ENCODE measurements at regions not wholly inside any gene's neighbourhood (a gene's known extent, or its start where the extent isn't known, plus 50 kb on each side); places are given as distances from the start of the nearest gene placed in this dataset.

DNA sequence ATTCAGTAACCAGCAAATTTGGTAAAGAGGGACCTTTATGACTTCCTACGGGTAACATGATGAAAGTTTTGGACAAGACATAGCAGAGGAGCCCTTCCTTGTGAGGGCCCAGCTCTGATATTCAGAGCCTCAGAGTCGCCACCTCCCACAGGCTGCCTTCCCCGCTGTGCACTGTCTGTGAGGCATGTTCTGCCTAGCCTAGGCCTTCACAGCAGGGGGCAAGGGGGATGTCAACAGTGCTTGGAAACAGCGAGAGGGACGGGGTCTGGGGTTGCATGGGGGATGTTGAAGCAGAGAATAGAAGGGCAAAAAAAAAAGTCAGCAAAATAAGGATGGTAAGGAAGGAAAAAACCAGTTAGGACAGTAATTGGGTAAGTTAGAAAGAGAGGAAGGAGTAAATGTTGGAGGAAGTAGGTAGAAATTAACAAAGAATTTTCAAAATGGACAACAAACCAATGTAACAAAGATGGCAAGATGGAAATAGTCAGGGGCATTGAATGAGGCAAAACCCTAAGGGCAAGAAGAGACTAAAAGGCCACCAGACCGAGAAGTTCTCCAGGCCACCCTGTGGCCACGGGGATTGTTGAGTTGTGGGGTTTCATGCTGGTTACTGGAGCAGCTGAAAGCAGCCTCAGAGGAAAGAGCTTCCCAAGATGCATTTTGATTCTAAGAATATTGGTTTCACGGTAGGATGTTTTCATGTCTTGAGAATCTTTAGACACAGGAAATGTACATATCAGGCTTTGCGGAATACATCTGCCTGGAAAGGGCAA lies 139.8 kb downstream of the LY86 start:
- no peak overlapping the region for H3K4me3 Mint-ChIP-seq
- DNase-seq: no peak
- H3K27ac Mint-ChIP-seq: no peak overlapping the region
- no peaks in the 10 kb centered on the region for H3K27me3 Mint-ChIP-seq (ENCODE audit: low read depth)
- CTCF ChIA-PET: interaction anchor here (0.6 to 2.1 kb wide), 6 partner anchors 8 to 515 kb away, joined by 3 to 7 read pairs (median 3); no protein-coding TSS in a partner anchor
- peaks cover 6% of the 10 kb centered on the region for H3K4me1 Mint-ChIP-seq (ENCODE audit: low read depth)
- no peaks in the 10 kb centered on the region for H3K9me3 Mint-ChIP-seq
- no peaks in the 10 kb centered on the region for H3K36me3 Mint-ChIP-seq (ENCODE audit: low read depth)
- intact Hi-C loops (cut with micrococcal nuclease): loop anchor here (10.0 kb wide), 1 partner anchor 666 kb away; no protein-coding TSS in a partner anchor

DNA sequence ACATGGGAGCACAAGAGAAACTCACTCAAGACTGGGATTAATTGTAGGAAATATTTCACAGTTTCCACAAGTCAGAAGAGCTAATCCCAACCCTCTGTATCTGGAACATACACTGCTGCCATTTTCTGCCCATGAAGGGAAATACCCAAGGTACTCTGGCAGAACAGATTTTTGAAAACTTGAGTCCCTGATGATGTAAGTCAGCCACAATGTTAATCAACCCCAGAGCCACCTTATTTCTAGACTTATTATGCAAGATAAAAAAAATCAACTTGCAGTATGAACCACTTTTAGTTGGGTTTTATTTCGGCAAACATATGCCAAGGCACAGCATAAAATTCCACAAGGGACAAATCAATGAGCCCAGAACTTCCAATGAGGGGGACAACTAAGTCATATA lies 141.5 kb downstream of the LY86 start:
- Mint-ChIP-seq H3K27me3 (ENCODE audit: low read depth) (peaks cover 5% of the 10 kb centered on the region), H3K27ac (no peak overlapping the region), H3K4me3 (no peak overlapping the region), H3K4me1 (ENCODE audit: low read depth) (peaks cover 2% of the 10 kb centered on the region), H3K9me3 (no peaks in the 10 kb centered on the region), H3K36me3 (ENCODE audit: low read depth) (no peaks in the 10 kb centered on the region)
- intact Hi-C loops (cut with micrococcal nuclease): loop anchor here (10.0 kb wide), 1 partner anchor 665 kb away; no protein-coding TSS in a partner anchor
- CTCF ChIA-PET: interaction anchor here (0.8 to 2.1 kb wide), 2 partner anchors 9 to 514 kb away, joined by 4 to 7 read pairs; no protein-coding TSS in a partner anchor
- DNase-seq: no peak

DNA sequence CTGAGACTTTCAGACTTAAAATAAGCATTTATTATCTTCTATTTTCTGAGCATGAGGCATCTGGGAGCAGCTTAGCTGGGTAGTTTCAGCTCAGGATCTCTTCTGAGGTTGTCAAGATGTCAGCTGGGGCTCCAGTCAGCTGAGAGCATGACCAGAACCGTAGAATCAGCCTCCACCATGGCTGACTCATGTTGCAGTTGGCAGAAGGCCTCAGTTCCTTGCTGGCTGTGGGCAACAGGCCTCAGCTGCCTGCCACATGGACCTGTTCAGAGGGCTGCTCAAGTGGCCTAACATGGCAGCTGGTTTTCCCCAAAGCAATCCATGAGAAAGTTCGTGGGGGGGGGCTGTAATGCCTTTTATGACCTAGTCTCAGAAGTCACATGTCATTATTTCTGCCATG lies 142.3 kb downstream of the LY86 start:
- CTCF ChIA-PET: interaction anchor here (0.5 to 0.6 kb wide), 2 partner anchors 53 to 524 kb away, joined by 3 read pairs; no protein-coding TSS in a partner anchor
- Mint-ChIP-seq H3K36me3 (ENCODE audit: low read depth) (no peaks in the 10 kb centered on the region), H3K9me3 (no peaks in the 10 kb centered on the region), H3K4me1 (ENCODE audit: low read depth) (peaks cover 2% of the 10 kb centered on the region), H3K4me3 (no peak overlapping the region), H3K27me3 (ENCODE audit: low read depth) (peaks cover 5% of the 10 kb centered on the region), H3K27ac (no peak overlapping the region)
- DNase-seq: no peak
- intact Hi-C loops (cut with micrococcal nuclease): no loop called here

DNA sequence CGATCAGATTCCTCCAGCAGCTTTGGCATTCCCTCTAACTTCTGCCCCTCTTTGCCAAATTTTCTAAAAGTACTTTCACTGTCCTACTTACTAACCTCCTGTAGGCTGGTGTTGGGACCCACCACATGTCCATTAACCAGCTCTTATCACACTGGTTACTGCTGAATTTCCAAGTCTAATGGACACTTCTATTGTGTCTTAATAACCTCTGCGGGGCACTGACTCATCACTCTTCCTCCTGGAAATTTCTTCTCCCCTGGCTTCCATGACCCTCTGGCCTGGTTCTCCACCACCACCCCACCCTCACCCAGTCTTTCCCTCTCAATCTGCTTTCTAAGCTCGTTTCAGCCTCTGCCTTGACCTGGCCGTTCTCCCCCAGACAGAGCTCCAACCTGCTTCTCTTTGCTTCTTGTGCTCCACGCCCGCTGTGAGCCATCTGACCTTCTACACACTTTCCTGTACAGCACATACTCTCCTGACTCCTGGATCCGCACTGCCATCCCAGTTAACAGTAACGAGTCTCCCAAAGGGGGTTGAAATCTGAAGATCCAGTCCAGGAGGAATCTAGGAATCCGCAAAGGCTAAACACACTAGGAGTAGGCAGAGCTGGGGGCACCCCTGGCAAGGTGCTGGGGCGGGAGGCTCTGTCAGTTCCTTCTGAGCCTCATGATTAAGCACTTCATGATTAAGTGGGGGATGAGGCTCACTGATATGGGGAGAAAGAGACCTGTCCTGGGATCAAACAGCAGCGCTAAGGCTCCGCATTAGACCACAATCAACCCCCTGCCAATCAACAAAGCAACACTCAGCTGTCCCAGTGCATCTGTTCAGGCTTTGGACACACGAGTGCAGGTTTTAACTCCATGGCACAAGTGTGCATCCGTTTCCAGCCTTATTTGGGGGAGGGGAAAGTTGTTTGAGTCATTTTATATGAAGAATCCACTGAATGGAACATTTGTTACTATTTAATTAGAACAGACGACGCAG lies 146.3 kb downstream of the LY86 start:
- Mint-ChIP-seq H3K36me3 (ENCODE audit: low read depth) (no peaks in the 10 kb centered on the region), H3K27ac (no peak overlapping the region), H3K4me1 (ENCODE audit: low read depth) (peaks cover 2% of the 10 kb centered on the region), H3K4me3 (no peak overlapping the region), H3K27me3 (ENCODE audit: low read depth) (peaks cover 14% of the 10 kb centered on the region), H3K9me3 (no peaks in the 10 kb centered on the region)
- CTCF ChIA-PET: interaction anchor here (0.6 to 1.8 kb wide), 2 partner anchors 16 to 882 kb away, joined by 3 to 5 read pairs; no protein-coding TSS in a partner anchor
- no peak for DNase-seq
- intact Hi-C loops (cut with micrococcal nuclease): no loop called here

DNA sequence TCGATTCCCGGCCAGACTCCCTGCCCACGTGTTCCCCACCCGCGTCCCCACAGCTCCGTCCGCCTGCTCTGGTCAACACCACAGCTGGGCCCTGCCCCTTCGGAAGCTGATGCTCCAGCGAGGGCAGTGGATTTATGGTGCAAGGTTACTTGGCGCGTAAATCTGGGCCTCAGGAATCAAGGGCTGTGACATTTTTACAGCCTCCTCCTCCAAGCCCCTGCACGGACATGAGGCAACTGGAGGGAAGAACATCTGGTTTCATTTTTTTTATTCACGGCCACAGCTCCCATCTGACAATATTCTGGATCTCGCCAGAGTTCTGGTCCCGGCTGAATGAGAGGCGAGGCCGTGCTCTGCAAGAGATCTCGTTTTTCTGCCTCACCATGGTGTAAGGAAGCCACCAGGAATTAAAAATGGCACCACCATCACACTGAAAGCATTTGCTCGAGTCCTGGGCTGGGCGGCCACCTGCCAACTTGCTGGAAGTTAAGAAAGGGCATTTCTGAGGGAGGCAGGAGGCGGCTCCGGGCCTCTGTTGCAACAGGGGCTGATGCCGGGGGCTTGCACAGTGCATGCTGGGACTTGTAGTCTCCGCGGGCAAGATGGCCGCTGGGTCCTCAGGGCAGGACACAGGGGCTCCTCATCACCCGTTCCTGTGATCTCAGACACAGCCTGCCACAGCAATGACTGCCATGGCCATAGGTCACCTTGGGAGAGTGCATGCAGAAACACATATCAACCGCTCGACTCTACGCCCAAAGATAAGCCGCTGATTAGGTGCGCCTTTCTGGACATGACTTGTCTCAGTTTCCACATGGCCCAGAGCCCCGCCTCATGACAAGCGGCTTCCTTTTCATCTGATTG lies 148.5 kb downstream of the LY86 start:
- no peak for DNase-seq
- intact Hi-C loops (cut with micrococcal nuclease): no loop called here
- no peak overlapping the region for H3K27ac Mint-ChIP-seq
- H3K4me1 Mint-ChIP-seq (ENCODE audit: low read depth): no peaks in the 10 kb centered on the region
- H3K36me3 Mint-ChIP-seq (ENCODE audit: low read depth): no peaks in the 10 kb centered on the region
- no peaks in the 10 kb centered on the region for H3K9me3 Mint-ChIP-seq
- H3K27me3 Mint-ChIP-seq (ENCODE audit: low read depth): peaks cover 14% of the 10 kb centered on the region
- CTCF ChIA-PET: no interaction called here
- peak overlapping the region; percentile 31 for H3K4me3 Mint-ChIP-seq

DNA sequence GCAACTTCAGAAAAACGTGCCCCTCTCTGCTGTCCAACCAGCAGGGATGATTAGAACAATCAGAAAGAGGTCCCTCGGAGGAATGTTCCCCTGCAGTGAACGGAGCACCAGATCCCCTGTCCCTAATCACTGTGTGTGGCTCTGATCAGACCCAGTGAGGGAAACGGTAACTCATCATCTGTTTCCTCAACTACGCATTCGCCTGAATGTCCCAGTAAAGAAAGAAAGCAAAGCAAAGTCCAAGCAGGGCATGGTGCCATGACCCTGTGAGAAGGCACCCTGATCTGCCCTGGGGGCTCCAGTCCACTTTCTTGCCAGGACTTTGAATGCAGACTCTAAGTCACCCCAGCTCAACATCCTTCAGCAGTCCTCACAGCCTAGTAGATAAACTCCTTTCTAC lies 149.2 kb downstream of the LY86 start:
- H3K4me3 Mint-ChIP-seq: no peak overlapping the region
- DNase-seq: no peak
- peaks cover 14% of the 10 kb centered on the region for H3K27me3 Mint-ChIP-seq (ENCODE audit: low read depth)
- no peak overlapping the region for H3K27ac Mint-ChIP-seq
- no peaks in the 10 kb centered on the region for H3K4me1 Mint-ChIP-seq (ENCODE audit: low read depth)
- H3K36me3 Mint-ChIP-seq (ENCODE audit: low read depth): no peaks in the 10 kb centered on the region
- CTCF ChIA-PET: no interaction called here
- H3K9me3 Mint-ChIP-seq: no peaks in the 10 kb centered on the region
- intact Hi-C loops (cut with micrococcal nuclease): no loop called here

DNA sequence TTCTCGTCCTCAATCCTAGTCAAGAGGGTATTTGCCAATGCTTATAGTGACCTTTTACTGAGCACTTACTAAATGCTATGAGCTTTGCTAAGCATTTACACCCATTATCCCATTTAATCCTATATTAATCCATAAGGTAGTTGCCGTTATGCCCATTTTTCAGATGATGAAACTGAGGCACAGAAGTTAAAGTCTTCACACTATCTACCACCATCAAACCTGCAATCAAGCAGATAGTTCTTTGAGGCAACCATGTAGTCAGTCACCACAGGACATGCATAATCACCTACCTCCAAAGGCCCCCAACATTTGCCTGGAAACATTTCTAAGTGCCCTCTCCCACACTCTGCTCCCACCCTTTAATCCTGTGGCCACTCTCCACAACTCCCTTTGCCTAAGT lies 149.6 kb downstream of the LY86 start:
- H3K4me3 Mint-ChIP-seq: no peak overlapping the region
- no peaks in the 10 kb centered on the region for H3K9me3 Mint-ChIP-seq
- intact Hi-C loops (cut with micrococcal nuclease): no loop called here
- H3K27ac Mint-ChIP-seq: no peak overlapping the region
- H3K27me3 Mint-ChIP-seq (ENCODE audit: low read depth): peaks cover 14% of the 10 kb centered on the region
- CTCF ChIA-PET: interaction anchor here (0.9 kb wide), 1 partner anchor 14 kb away, joined by 4 read pairs; no protein-coding TSS in a partner anchor
- H3K36me3 Mint-ChIP-seq (ENCODE audit: low read depth): no peaks in the 10 kb centered on the region
- no peak for DNase-seq
- H3K4me1 Mint-ChIP-seq (ENCODE audit: low read depth): no peaks in the 10 kb centered on the region

DNA sequence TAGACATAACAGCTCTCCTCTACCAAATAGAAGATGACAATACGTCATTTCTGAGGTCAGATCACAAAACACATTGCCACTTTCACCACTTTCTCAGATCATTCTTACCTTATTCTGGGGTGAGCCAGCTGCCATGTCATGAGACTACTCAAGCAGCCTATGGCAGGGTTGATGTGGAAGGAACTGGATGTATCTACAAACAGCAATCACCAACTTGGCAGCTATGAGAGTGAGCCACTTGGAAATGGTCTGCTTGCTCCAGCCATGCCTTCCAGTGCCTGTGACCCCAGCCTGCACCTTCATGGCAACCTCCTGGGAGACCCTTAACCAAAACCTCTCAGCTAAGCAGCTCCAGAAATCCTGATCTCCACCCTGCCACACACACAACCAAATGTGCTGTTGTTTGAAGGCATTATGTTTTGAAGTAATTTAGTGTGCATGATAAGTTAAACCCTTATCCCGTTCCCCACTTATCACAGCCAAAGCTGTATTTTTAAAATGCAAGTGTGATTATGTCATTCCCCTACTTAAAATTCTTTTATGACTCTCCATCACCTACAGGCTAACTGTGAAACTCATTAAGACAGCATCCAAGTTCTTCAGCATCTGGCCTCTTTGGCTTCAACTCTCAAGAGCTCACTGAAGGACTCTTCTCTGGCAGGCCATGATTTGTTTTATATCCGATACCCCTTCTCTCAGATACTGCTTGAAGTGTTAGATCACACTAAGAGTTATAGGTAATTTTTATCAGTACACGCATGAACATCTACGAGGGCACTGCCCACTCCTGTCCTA lies 150.6 kb downstream of the LY86 start:
- CTCF ChIA-PET: interaction anchor here (0.9 kb wide), 1 partner anchor 15 kb away, joined by 4 read pairs; no protein-coding TSS in a partner anchor
- Mint-ChIP-seq H3K9me3 (no peaks in the 10 kb centered on the region), H3K4me1 (ENCODE audit: low read depth) (no peaks in the 10 kb centered on the region), H3K4me3 (no peak overlapping the region), H3K36me3 (ENCODE audit: low read depth) (no peaks in the 10 kb centered on the region), H3K27ac (no peak overlapping the region), H3K27me3 (ENCODE audit: low read depth) (peaks cover 9% of the 10 kb centered on the region)
- intact Hi-C loops (cut with micrococcal nuclease): no loop called here
- no peak for DNase-seq

DNA sequence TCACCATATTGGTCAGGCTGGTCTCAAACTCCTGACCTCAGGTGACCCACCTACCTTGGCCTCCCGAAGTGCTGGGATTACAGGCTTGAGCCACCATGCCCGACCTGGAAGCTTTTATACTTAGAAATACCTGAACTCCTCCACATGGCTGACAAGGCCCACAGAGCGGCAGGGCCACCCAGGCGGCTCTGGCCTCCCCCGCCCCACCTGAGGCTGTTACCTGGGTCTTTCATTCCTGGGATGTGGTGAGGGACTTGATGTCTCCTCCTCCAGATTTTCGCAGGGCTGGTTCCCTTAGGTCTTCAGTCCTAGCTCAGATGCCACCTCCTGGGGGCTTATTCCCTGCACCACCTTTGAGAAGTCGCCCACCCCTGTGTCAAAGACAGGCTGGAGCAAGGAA lies 152.1 kb downstream of the LY86 start:
- CTCF ChIA-PET: interaction anchor here (0.7 kb wide), 1 partner anchor 181 kb away, joined by 3 read pairs; no protein-coding TSS in a partner anchor
- H3K36me3 Mint-ChIP-seq (ENCODE audit: low read depth): no peaks in the 10 kb centered on the region
- H3K4me3 Mint-ChIP-seq: no peak overlapping the region
- no peaks in the 10 kb centered on the region for H3K4me1 Mint-ChIP-seq (ENCODE audit: low read depth)
- no peak for DNase-seq
- H3K27me3 Mint-ChIP-seq (ENCODE audit: low read depth): peaks cover 9% of the 10 kb centered on the region
- H3K9me3 Mint-ChIP-seq: no peaks in the 10 kb centered on the region
- no peak overlapping the region for H3K27ac Mint-ChIP-seq
- intact Hi-C loops (cut with micrococcal nuclease): no loop called here

DNA sequence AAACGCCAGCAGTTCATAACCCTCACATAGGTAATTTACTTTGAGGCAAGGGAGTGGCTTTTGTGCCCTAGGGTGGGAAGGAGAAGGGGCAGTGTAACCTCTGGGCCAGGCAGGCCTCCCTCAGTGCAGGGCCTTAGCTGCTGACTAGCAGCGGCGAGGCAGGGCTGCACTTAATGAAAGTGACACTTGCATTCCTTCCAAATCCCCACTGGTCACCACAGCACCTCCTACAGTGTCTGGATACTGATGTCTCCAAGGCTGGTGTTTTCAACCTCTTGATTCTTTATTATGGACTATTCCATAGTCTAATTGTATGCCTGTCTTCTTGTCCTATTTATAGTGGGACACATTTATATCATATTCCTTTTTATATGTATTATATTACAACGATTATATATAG lies 152.7 kb downstream of the LY86 start:
- H3K27me3 Mint-ChIP-seq (ENCODE audit: low read depth): peaks cover 9% of the 10 kb centered on the region
- DNase-seq: no peak
- CTCF ChIA-PET: no interaction called here
- H3K36me3 Mint-ChIP-seq (ENCODE audit: low read depth): no peaks in the 10 kb centered on the region
- no peak overlapping the region for H3K4me3 Mint-ChIP-seq
- intact Hi-C loops (cut with micrococcal nuclease): no loop called here
- no peak overlapping the region for H3K27ac Mint-ChIP-seq
- H3K4me1 Mint-ChIP-seq (ENCODE audit: low read depth): no peaks in the 10 kb centered on the region
- no peaks in the 10 kb centered on the region for H3K9me3 Mint-ChIP-seq

DNA sequence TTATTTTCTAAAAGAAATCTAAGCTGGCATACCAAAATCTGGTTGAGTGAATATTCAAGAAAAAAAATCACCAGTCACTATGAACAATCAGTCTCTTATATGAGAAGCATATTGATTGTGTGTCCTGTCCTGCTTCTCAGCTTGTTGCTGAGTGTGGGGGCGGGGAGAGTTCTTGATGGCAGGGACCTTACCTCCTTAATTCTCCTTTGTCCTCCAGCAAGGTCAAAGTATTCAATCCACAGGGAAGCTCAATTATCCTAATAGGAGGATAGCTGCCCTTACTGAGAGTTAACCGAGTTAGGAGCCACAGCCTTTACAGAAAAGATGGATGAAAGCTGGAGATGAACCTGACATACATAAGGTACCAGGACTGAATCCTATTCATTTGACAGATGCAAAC lies 154.0 kb downstream of the LY86 start:
- peaks cover 9% of the 10 kb centered on the region for H3K27me3 Mint-ChIP-seq (ENCODE audit: low read depth)
- intact Hi-C loops (cut with micrococcal nuclease): no loop called here
- no peaks in the 10 kb centered on the region for H3K36me3 Mint-ChIP-seq (ENCODE audit: low read depth)
- no peak overlapping the region for H3K4me3 Mint-ChIP-seq
- CTCF ChIA-PET: interaction anchor here (0.6 to 0.8 kb wide), 4 partner anchors 14 to 112 kb away, joined by 3 to 4 read pairs (median 3); no protein-coding TSS in a partner anchor
- H3K4me1 Mint-ChIP-seq (ENCODE audit: low read depth): no peaks in the 10 kb centered on the region
- H3K9me3 Mint-ChIP-seq: no peaks in the 10 kb centered on the region
- H3K27ac Mint-ChIP-seq: no peak overlapping the region
- DNase-seq: no peak
